Peyer's patch (tissue), 4 donors: ENCODE measurements at regions not wholly inside any gene's neighbourhood (a gene's known extent, or its start where the extent isn't known, plus 50 kb on each side); places are given as distances from the start of the nearest gene placed in this dataset.
"Not testable (repeated sequence)": the region's sequence is repeated elsewhere in the genome, so short reads cannot be mapped to it uniquely, and the experiment has no call there.

Experiments
- POLR2A ChIP-seq, 2 donors: fragments of 450-650 bp; IDR thresholded peaks; one replicate each; pipeline ENCODE4 v1.5.1; 2017; ENCODE audit warnings: antibody characterized with exemption in 2 of 2, mild to moderate bottlenecking in 2 of 2, moderate library complexity in 2 of 2
- TF ChIP-seq, protein P1 (sequence below), 6 experiments: fragments of 450-650 bp in 4 of 6; fragments of 200-600 bp in 2 of 6; sonication (generic) in 1 of 6; IDR thresholded peaks; one replicate each; pipeline ENCODE4 v1.5.1; 2017 to 2019; ENCODE audit warnings: antibody characterized with exemption in 6 of 6, mild to moderate bottlenecking in 3 of 6, moderate library complexity in 1 of 6

DNA sequence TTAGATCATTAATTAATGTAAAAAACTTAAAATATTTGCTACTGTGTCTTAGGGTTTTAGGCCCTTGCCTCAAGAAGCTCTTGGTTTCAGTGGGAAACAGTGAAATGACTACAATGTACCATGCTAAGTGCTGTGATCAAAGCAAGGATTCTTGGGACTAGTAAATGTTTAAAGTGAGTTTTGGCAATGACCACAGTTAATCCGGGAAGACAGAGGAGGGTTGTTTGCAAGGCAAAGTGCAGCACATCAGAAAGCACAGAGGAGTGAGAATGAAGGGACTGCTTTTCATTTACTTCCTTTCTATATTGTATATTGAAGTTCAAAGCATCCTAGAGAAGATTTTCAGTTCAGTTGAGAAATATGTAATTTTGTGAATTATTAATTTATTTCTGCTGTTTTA lies 676.7 kb downstream of the SPATA31A6 start:
- TF ChIP-seq, protein P1, sequence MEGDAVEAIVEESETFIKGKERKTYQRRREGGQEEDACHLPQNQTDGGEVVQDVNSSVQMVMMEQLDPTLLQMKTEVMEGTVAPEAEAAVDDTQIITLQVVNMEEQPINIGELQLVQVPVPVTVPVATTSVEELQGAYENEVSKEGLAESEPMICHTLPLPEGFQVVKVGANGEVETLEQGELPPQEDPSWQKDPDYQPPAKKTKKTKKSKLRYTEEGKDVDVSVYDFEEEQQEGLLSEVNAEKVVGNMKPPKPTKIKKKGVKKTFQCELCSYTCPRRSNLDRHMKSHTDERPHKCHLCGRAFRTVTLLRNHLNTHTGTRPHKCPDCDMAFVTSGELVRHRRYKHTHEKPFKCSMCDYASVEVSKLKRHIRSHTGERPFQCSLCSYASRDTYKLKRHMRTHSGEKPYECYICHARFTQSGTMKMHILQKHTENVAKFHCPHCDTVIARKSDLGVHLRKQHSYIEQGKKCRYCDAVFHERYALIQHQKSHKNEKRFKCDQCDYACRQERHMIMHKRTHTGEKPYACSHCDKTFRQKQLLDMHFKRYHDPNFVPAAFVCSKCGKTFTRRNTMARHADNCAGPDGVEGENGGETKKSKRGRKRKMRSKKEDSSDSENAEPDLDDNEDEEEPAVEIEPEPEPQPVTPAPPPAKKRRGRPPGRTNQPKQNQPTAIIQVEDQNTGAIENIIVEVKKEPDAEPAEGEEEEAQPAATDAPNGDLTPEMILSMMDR (IDR thresholded peaks at IDR 0.05) = not testable (repeated sequence)
- TF ChIP-seq POLR2A (IDR thresholded peaks at IDR 0.05) = not testable (repeated sequence)
